ENCODE measurements at regions not wholly inside any gene's neighbourhood (a gene's known extent, or its start where the extent isn't known, plus 50 kb on each side); places are given as distances from the start of the nearest gene placed in this dataset.

- Mint-ChIP-seq H3K9me3 (no peaks in the 10 kb centered on the region), H3K27me3 (no peaks in the 10 kb centered on the region), H3K4me1 (ENCODE audit: low read depth in 2 of 2) (no peaks in the 10 kb centered on the region), H3K36me3 (ENCODE audit: insufficient read depth) (no peaks in the 10 kb centered on the region), H3K27ac (no peak overlapping the region), H3K4me3 (no peak overlapping the region)
- no peak for DNase-seq
- no peak for ATAC-seq (replicated peaks)
Measured at GRCh38 chr2:16109368-16109820, 169.0 kb downstream of the MYCN start.

GRCh38 chr2:16107246-16107645 is 166.9 kb downstream of the MYCN start:
- Mint-ChIP-seq H3K27me3 (no peaks in the 10 kb centered on the region), H3K36me3 (ENCODE audit: insufficient read depth) (no peaks in the 10 kb centered on the region), H3K9me3 (peaks cover 0 to 3% of the 10 kb centered on the region in 2 donors), H3K4me3 (no peak overlapping the region), H3K27ac (no peak overlapping the region), H3K4me1 (ENCODE audit: low read depth in 2 of 2) (no peaks in the 10 kb centered on the region)
- ATAC-seq (replicated peaks), result no peak
- DNase-seq, result no peak

- DNase-seq, result no peak
- Mint-ChIP-seq H3K36me3 (ENCODE audit: insufficient read depth) (no peaks in the 10 kb centered on the region), H3K4me3 (no peak overlapping the region), H3K27me3 (no peaks in the 10 kb centered on the region), H3K9me3 (peaks cover 0 to 3% of the 10 kb centered on the region in 2 donors), H3K27ac (no peak overlapping the region), H3K4me1 (ENCODE audit: low read depth in 2 of 2) (no peaks in the 10 kb centered on the region)
- ATAC-seq (replicated peaks), result no peak
Measured at GRCh38 chr2:16106619-16107018, 166.3 kb downstream of the MYCN start.

- Mint-ChIP-seq H3K4me3 (no peak overlapping the region), H3K4me1 (ENCODE audit: low read depth in 2 of 2) (no peaks in the 10 kb centered on the region), H3K27me3 (no peaks in the 10 kb centered on the region), H3K9me3 (peaks cover 0 to 3% of the 10 kb centered on the region in 2 donors), H3K36me3 (ENCODE audit: insufficient read depth) (no peaks in the 10 kb centered on the region), H3K27ac (no peak overlapping the region)
- ATAC-seq (replicated peaks), result no peak
- DNase-seq, result no peak
Measured at GRCh38 chr2:16105669-16106281, 165.4 kb downstream of the MYCN start.

- H3K36me3 Mint-ChIP-seq (ENCODE audit: insufficient read depth), result no peaks in the 10 kb centered on the region
- H3K9me3 Mint-ChIP-seq, result peaks cover 0 to 3% of the 10 kb centered on the region in 2 donors
- no peaks in the 10 kb centered on the region for H3K27me3 Mint-ChIP-seq
- no peak overlapping the region for H3K27ac Mint-ChIP-seq
- no peaks in the 10 kb centered on the region for H3K4me1 Mint-ChIP-seq (ENCODE audit: low read depth in 2 of 2)
- ATAC-seq (replicated peaks), result no peak
- no peak for DNase-seq
- no peak overlapping the region for H3K4me3 Mint-ChIP-seq
Measured at GRCh38 chr2:16104949-16105668, 164.8 kb downstream of the MYCN start.

- Mint-ChIP-seq H3K4me1 (ENCODE audit: low read depth in 2 of 2) (no peaks in the 10 kb centered on the region), H3K36me3 (ENCODE audit: insufficient read depth) (no peaks in the 10 kb centered on the region), H3K9me3 (peaks cover 0 to 3% of the 10 kb centered on the region in 2 donors), H3K4me3 (no peak overlapping the region), H3K27ac (no peak overlapping the region), H3K27me3 (no peaks in the 10 kb centered on the region)
- DNase-seq (no peak), ATAC-seq (replicated peaks) (no peak)
Measured at GRCh38 chr2:16104315-16104948, 164.1 kb downstream of the MYCN start.

- no peak overlapping the region for H3K27ac Mint-ChIP-seq
- H3K4me3 Mint-ChIP-seq, result no peak overlapping the region
- H3K27me3 Mint-ChIP-seq, result no peaks in the 10 kb centered on the region
- no peak for DNase-seq
- H3K36me3 Mint-ChIP-seq (ENCODE audit: insufficient read depth), result no peaks in the 10 kb centered on the region
- H3K4me1 Mint-ChIP-seq (ENCODE audit: low read depth in 2 of 2), result no peaks in the 10 kb centered on the region
- ATAC-seq (replicated peaks), result no peak
- peaks cover 0 to 3% of the 10 kb centered on the region in 2 donors for H3K9me3 Mint-ChIP-seq
Measured at GRCh38 chr2:16103614-16104314, 163.4 kb downstream of the MYCN start.

- no peaks in the 10 kb centered on the region for H3K27me3 Mint-ChIP-seq
- no peak overlapping the region for H3K4me3 Mint-ChIP-seq
- H3K9me3 Mint-ChIP-seq, result peaks cover 0 to 3% of the 10 kb centered on the region in 2 donors
- DNase-seq (no peak), ATAC-seq (replicated peaks) (no peak)
- no peaks in the 10 kb centered on the region for H3K36me3 Mint-ChIP-seq (ENCODE audit: insufficient read depth)
- H3K27ac Mint-ChIP-seq, result no peak overlapping the region
- no peaks in the 10 kb centered on the region for H3K4me1 Mint-ChIP-seq (ENCODE audit: low read depth in 2 of 2)
Measured at GRCh38 chr2:16102976-16103380, 162.6 kb downstream of the MYCN start.

- Mint-ChIP-seq H3K9me3 (peaks cover 0 to 3% of the 10 kb centered on the region in 2 donors), H3K27me3 (no peaks in the 10 kb centered on the region), H3K4me3 (no peak overlapping the region), H3K27ac (no peak overlapping the region), H3K4me1 (ENCODE audit: low read depth in 2 of 2) (no peaks in the 10 kb centered on the region), H3K36me3 (ENCODE audit: insufficient read depth) (no peaks in the 10 kb centered on the region)
- ATAC-seq (replicated peaks), result no peak
- no peak for DNase-seq
Measured at GRCh38 chr2:16102358-16102975, 162.1 kb downstream of the MYCN start.

- DNase-seq (no peak), ATAC-seq (replicated peaks) (no peak)
- no peaks in the 10 kb centered on the region for H3K36me3 Mint-ChIP-seq (ENCODE audit: insufficient read depth)
- no peaks in the 10 kb centered on the region for H3K4me1 Mint-ChIP-seq (ENCODE audit: low read depth in 2 of 2)
- no peak overlapping the region for H3K27ac Mint-ChIP-seq
- no peaks in the 10 kb centered on the region for H3K27me3 Mint-ChIP-seq
- no peak overlapping the region for H3K4me3 Mint-ChIP-seq
- H3K9me3 Mint-ChIP-seq, result peaks cover 0 to 3% of the 10 kb centered on the region in 2 donors
Measured at GRCh38 chr2:16101196-16101595, 160.8 kb downstream of the MYCN start.

GRCh38 chr2:16100006-16100405 is 159.7 kb downstream of the MYCN start:
- DNase-seq, result no peak
- H3K27me3 Mint-ChIP-seq, result no peaks in the 10 kb centered on the region
- H3K36me3 Mint-ChIP-seq (ENCODE audit: insufficient read depth), result no peaks in the 10 kb centered on the region
- H3K27ac Mint-ChIP-seq, result no peak overlapping the region
- no peaks in the 10 kb centered on the region for H3K4me1 Mint-ChIP-seq (ENCODE audit: low read depth in 2 of 2)
- peaks cover 0 to 3% of the 10 kb centered on the region in 2 donors for H3K9me3 Mint-ChIP-seq
- no peak for ATAC-seq (replicated peaks)
- H3K4me3 Mint-ChIP-seq, result no peak overlapping the region

- Mint-ChIP-seq H3K27me3 (no peaks in the 10 kb centered on the region), H3K27ac (no peak overlapping the region), H3K9me3 (peaks cover 0 to 4% of the 10 kb centered on the region in 2 donors), H3K36me3 (ENCODE audit: insufficient read depth) (no peaks in the 10 kb centered on the region), H3K4me3 (no peak overlapping the region), H3K4me1 (ENCODE audit: low read depth in 2 of 2) (no peaks in the 10 kb centered on the region)
- DNase-seq (no peak), ATAC-seq (replicated peaks) (no peak)
Measured at GRCh38 chr2:16099326-16099725, 159.0 kb downstream of the MYCN start.

GRCh38 chr2:16096962-16097361 is 156.6 kb downstream of the MYCN start:
- peaks cover 0 to 2% of the 10 kb centered on the region in 2 donors for H3K9me3 Mint-ChIP-seq
- ATAC-seq (replicated peaks), result no peak
- no peak overlapping the region for H3K4me3 Mint-ChIP-seq
- no peaks in the 10 kb centered on the region for H3K4me1 Mint-ChIP-seq (ENCODE audit: low read depth in 2 of 2)
- H3K27me3 Mint-ChIP-seq, result no peaks in the 10 kb centered on the region
- DNase-seq, result no peak
- no peaks in the 10 kb centered on the region for H3K36me3 Mint-ChIP-seq (ENCODE audit: insufficient read depth)
- no peak overlapping the region for H3K27ac Mint-ChIP-seq

Data from effector memory CD8-positive, alpha-beta T cell (primary cell).